ENCODE measurements at regions not wholly inside any gene's neighbourhood (a gene's known extent, or its start where the extent isn't known, plus 50 kb on each side); places are given as distances from the start of the nearest gene placed in this dataset.

DNA sequence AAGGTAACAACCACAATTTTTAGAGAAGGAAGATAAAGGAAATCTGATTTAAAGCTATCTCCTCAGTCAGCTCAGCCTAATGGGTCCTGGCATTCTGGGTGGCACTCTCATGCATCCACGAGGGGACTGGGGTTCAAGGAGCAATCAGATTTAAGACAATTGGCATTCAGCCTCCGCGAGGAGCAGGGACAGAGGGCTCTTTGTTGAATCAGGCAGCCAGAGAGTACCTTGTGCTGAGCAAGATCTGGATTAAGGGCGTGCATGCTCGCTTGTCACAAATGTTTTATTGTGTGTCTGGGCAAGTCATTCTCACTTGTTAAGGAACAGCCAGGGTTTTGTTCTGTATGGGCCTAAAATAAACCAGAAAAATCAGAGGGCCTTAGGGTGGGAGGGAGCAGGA is 475.3 kb upstream of the NRSN1 start:
- TF ChIP-seq, protein P1, sequence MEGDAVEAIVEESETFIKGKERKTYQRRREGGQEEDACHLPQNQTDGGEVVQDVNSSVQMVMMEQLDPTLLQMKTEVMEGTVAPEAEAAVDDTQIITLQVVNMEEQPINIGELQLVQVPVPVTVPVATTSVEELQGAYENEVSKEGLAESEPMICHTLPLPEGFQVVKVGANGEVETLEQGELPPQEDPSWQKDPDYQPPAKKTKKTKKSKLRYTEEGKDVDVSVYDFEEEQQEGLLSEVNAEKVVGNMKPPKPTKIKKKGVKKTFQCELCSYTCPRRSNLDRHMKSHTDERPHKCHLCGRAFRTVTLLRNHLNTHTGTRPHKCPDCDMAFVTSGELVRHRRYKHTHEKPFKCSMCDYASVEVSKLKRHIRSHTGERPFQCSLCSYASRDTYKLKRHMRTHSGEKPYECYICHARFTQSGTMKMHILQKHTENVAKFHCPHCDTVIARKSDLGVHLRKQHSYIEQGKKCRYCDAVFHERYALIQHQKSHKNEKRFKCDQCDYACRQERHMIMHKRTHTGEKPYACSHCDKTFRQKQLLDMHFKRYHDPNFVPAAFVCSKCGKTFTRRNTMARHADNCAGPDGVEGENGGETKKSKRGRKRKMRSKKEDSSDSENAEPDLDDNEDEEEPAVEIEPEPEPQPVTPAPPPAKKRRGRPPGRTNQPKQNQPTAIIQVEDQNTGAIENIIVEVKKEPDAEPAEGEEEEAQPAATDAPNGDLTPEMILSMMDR (IDR thresholded peaks at IDR 0.05): no peak
- TF ChIP-seq POLR2A (IDR thresholded peaks at IDR 0.05): no peak

Data from sigmoid colon (tissue), 3 donors.